GM12864 (cell line): ENCODE measurements at regions not wholly inside any gene's neighbourhood (a gene's known extent, or its start where the extent isn't known, plus 50 kb on each side); places are given as distances from the start of the nearest gene placed in this dataset.

Experiments
- DNase-seq: peaks from one replicate; pipeline ENCODE4 v3.0.0-alpha.2; 2011; ENCODE audit warnings: low read depth
- H3K4me3 ChIP-seq: 2 replicates; pipeline ENCODE4 v1.5.1; 2011; ENCODE audit warnings: mild to moderate bottlenecking, low read depth, low read length, control low read depth
- CTCF ChIP-seq: IDR thresholded peaks from 2 replicates; pipeline ENCODE4 v1.5.1; 2011; ENCODE audit warnings: low read depth, mild to moderate bottlenecking, moderate library complexity, low read length, control low read depth, inconsistent platforms; ENCODE audit errors: missing control alignments

- no peak for DNase-seq
- no peak for TF ChIP-seq CTCF
- no peak overlapping the region for H3K4me3 ChIP-seq
Observed at GRCh38 chr5:92337772-92338234, 954.7 kb upstream of the ARRDC3 start.

- DNase-seq = no peak
- H3K4me3 ChIP-seq = no peak overlapping the region
Observed at GRCh38 chr5:92332039-92332438, 948.9 kb upstream of the ARRDC3 start.

GRCh38 chr5:92330365-92330764 is 947.2 kb upstream of the ARRDC3 start:
- TF ChIP-seq CTCF = no peak

More at GRCh38 chr5:92332039-92332438, 948.9 kb upstream of the ARRDC3 start:
- TF ChIP-seq CTCF = no peak

GRCh38 chr5:92329759-92330158 is 946.6 kb upstream of the ARRDC3 start:
- DNase-seq = no peak
- H3K4me3 ChIP-seq = no peak overlapping the region
- TF ChIP-seq CTCF = no peak

More at GRCh38 chr5:92330365-92330764, 947.2 kb upstream of the ARRDC3 start:
- H3K4me3 ChIP-seq = no peak overlapping the region
- DNase-seq = no peak

- H3K4me3 ChIP-seq = no peak overlapping the region
- no peak for DNase-seq
- no peak for TF ChIP-seq CTCF
Observed at GRCh38 chr5:92328584-92329259, 945.6 kb upstream of the ARRDC3 start.

- no peak for TF ChIP-seq CTCF
- no peak overlapping the region for H3K4me3 ChIP-seq
- no peak for DNase-seq
Observed at GRCh38 chr5:92320446-92320845, 937.3 kb upstream of the ARRDC3 start.

- no peak for TF ChIP-seq CTCF
- no peak overlapping the region for H3K4me3 ChIP-seq
- no peak for DNase-seq
Observed at GRCh38 chr5:92313385-92313784, 930.3 kb upstream of the ARRDC3 start.
